Epithelial cell of prostate (primary cell): ENCODE measurements at regions not wholly inside any gene's neighbourhood (a gene's known extent, or its start where the extent isn't known, plus 50 kb on each side); places are given as distances from the start of the nearest gene placed in this dataset.

Experiments
- DNase-seq: peaks from one replicate; pipeline ENCODE4 v3.0.0-alpha.2; 2011; ENCODE audit warnings: low read depth, low spot score
- H3K27ac ChIP-seq: fragments of 450-650 bp; 2 replicates; pipeline ENCODE4 v1.5.1; 2017; ENCODE audit warnings: mild to moderate bottlenecking

DNA sequence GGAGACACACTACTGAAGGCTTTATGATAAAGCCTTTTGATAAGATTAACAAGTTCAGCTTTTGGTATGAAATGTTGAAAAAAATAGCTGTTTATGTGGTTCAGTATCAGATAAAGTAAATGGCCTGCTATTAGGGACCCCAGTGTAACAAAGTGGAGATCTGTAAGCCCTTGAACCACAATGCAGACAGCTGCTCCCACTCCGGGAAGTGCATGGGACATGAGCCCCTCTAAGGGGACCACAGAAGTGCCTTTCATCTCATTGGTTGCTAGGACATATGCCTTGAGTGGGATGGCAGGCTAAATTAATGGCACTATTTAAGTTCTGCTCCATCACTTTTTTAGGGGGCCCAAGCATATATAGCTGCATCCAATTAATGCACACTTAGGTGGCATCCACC, 167.6 kb upstream of the SOX11 start:
- DNase-seq: no peak
- H3K27ac ChIP-seq: no peak overlapping the region

DNA sequence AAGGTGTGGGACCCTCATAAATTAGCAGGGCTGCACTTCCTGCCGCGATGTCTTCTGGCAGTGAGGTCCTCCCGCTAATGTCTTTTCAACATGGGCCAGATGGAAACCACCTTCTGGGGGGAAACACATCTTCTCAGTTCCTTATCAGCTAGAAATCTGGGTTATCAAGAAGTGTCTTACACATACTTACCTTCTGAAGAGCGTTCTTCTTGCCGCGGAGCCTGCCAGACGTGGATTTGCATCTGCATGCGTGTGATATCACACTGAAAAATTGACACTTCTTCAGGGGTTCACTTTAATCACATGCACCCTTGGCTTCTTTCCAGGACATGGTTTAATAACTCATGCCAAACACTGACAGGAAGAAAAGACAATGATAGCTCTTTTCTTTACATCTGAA, 163.5 kb upstream of the SOX11 start:
- H3K27ac ChIP-seq: no peak overlapping the region
- DNase-seq: no peak

GRCh38 chr2:5530011-5530696, 162.0 kb upstream of the SOX11 start:
- H3K27ac ChIP-seq: no peak overlapping the region
- no peak for DNase-seq

GRCh38 chr2:5535301-5535700, 156.9 kb upstream of the SOX11 start:
- DNase-seq: no peak
- H3K27ac ChIP-seq: no peak overlapping the region

DNA sequence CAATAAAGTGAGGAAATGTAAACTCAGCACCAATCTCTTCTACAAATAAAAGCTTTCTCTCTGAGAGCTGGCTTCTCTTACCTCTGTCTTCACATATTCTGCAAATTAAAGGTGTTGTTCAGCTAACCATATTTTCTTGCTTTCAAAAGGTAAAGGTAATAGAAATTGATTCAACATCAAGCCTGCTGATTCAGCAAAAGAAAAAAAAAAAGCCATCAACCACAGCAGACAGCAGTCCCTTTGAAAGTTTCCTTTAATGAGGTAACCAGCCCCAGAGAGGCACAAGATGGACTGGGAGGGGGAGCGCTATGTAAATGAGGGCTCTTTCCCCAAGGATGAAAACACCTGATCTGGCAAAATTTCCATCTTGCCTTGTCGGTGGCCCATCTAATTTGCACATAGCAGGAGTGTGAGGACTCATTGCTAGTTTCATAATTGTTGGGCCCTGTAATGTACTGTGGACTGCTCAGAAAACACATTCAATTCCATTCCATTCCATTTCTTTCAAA, 154.9 kb upstream of the SOX11 start:
- DNase-seq: no peak
- H3K27ac ChIP-seq: no peak overlapping the region

DNA sequence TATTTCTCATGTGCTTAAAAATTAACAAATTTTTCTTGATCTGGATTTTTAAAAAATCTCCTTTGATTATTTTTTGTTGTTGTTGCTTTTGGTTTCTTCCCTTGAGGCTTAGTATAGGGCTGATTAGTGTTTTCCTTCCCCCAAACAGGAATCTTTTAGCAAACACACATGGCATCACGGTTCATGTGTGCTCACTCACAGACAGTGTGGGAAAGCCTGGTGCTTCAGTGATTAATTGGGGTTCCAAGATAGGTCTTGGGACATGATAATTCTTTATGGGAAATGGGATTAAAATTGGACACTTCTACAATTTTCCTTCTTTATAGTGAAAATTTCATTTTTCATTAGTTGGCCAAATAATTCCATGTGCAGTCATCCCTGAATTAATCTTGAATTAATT, 153.9 kb upstream of the SOX11 start:
- no peak overlapping the region for H3K27ac ChIP-seq
- no peak for DNase-seq

- no peak overlapping the region for H3K27ac ChIP-seq
- DNase-seq: no peak
These were observed 153.4 kb upstream of the SOX11 start for GRCh38 chr2:5538772-5539171.

GRCh38 chr2:5539282-5540165, 152.7 kb upstream of the SOX11 start:
- DNase-seq: no peak
- no peak overlapping the region for H3K27ac ChIP-seq

DNA sequence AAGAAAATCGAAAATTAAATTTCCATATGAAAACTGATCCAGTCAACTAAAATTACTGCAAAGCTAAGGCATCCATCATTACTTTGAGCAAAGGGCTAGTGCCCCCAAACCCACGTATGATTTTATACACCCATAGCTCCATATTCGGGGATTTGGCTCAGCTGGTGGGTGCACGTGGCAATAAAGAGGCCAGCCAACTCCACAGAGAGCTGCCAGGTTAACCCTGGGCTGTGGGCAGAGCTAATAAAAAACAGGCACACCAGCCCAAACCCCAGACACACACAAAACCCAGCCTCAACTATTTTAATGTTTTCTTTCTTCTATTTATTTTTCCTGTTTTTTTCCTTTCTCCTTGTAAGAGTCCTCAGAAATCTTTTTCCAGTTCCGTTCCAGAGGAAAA, 151.3 kb upstream of the SOX11 start:
- H3K27ac ChIP-seq: no peak overlapping the region
- DNase-seq: no peak

GRCh38 chr2:5544205-5544786, 147.9 kb upstream of the SOX11 start:
- H3K27ac ChIP-seq: no peak overlapping the region
- no peak for DNase-seq

GRCh38 chr2:5546181-5546580, 146.0 kb upstream of the SOX11 start:
- peak overlapping the region; percentile 8 for H3K27ac ChIP-seq
- DNase-seq: peak; percentile 53

- no peak for DNase-seq
- peak overlapping the region; percentile 32 for H3K27ac ChIP-seq
These were observed 143.0 kb upstream of the SOX11 start for GRCh38 chr2:5548991-5549715.

DNA sequence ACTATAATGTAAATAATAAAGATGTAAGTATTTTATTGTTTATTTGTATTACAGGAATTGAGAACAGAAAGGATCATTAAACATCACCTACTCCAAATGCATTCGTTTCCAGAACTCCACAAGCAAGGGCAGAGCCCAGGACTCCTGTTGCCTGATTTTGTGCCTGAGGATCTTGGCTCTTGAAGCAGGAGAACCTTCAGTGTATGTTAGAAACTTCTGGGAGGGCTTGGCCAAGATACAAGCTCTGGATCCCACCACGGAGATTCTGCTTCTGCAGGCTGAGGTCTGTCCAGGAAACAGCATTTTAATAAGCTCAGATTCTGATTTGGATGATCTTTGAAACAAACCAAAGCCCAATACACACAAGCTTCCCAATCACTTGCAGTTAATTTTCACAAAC, 142.4 kb upstream of the SOX11 start:
- DNase-seq: no peak
- no peak overlapping the region for H3K27ac ChIP-seq

- no peak for DNase-seq
- H3K27ac ChIP-seq: no peak overlapping the region
These were observed 136.5 kb upstream of the SOX11 start for GRCh38 chr2:5555636-5556035.

- DNase-seq: no peak
- no peak overlapping the region for H3K27ac ChIP-seq
These were observed 131.2 kb upstream of the SOX11 start for GRCh38 chr2:5561006-5561405.

- no peak overlapping the region for H3K27ac ChIP-seq
- no peak for DNase-seq
These were observed 129.8 kb upstream of the SOX11 start for GRCh38 chr2:5562426-5562825.

- H3K27ac ChIP-seq: no peak overlapping the region
- no peak for DNase-seq
These were observed 129.3 kb upstream of the SOX11 start for GRCh38 chr2:5562865-5563264.

DNA sequence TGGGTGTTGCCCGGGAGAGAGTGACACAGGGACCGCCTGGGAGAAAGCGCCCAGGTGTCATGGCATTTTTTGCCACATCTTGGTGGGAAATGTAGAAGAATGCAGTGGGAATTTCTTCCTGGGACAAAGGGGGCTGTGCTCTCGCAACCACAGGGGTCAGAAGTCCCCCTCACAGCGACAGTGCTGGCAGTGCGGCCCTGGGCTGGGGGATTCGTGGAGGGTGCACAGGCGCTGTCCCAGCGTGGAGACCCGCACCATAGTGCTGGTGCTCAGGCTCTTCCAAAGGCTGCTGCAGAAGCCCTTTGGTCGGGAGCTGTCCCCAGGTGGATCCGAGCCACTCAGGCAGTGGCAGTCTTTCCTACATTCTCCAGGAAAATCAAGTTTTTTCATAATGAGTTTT, 128.8 kb upstream of the SOX11 start:
- DNase-seq: no peak

GRCh38 chr2:5569256-5569655, 122.9 kb upstream of the SOX11 start:
- no peak overlapping the region for H3K27ac ChIP-seq
- no peak for DNase-seq

More for the DNA sequence above, 128.8 kb upstream of the SOX11 start:
- no peak overlapping the region for H3K27ac ChIP-seq

GRCh38 chr2:5576015-5576414, 116.2 kb upstream of the SOX11 start:
- DNase-seq: no peak
- no peak overlapping the region for H3K27ac ChIP-seq
